Neutrophil (primary cell): ENCODE measurements at regions not wholly inside any gene's neighbourhood (a gene's known extent, or its start where the extent isn't known, plus 50 kb on each side); places are given as distances from the start of the nearest gene placed in this dataset.
"Not testable (repeated sequence)": the region's sequence is repeated elsewhere in the genome, so short reads cannot be mapped to it uniquely, and the experiment has no call there.

Experiments
- H3K27ac ChIP-seq: fragments of 200-600 bp; sonication (generic); 2 replicates; pipeline ENCODE4 v1.5.1; 2016; ENCODE audit warnings: mild to moderate bottlenecking, moderate library complexity
- H3K27me3 ChIP-seq: fragments of 200-600 bp; sonication (generic); 2 replicates; pipeline ENCODE4 v1.6.0; 2016; ENCODE audit warnings: mild to moderate bottlenecking
- H3K36me3 ChIP-seq: fragments of 200-600 bp; sonication (generic); 2 replicates; pipeline ENCODE4 v1.5.1; 2017
- H3K4me1 ChIP-seq, 2 experiments: fragments of 200-600 bp in 1 of 2; sonication (generic) in 1 of 2; 1 replicate in 1 of 2; 2 replicates in 1 of 2; pipeline versions ENCODE4 v1.5.1 to v1.6.1; 2013 to 2016; ENCODE audit warnings: low read depth in 1 of 2, low read length in 1 of 2, mild to moderate bottlenecking in 1 of 2, moderate library complexity in 1 of 2; ENCODE audit not compliant: control insufficient read depth in 1 of 2, insufficient read depth in 1 of 2
- H3K4me3 ChIP-seq, 2 experiments: fragments of 200-600 bp in 1 of 2; sonication (generic) in 1 of 2; 1 replicate in 1 of 2; 2 replicates in 1 of 2; pipeline ENCODE4 v1.5.1; 2013 to 2016; ENCODE audit warnings: low read depth in 1 of 2, low read length in 1 of 2, mild to moderate bottlenecking in 1 of 2, moderate library complexity in 1 of 2
- H3K9me3 ChIP-seq: fragments of 200-600 bp; sonication (generic); 2 replicates; pipeline ENCODE4 v1.5.1; 2016
- TF ChIP-seq, protein P1 (sequence below): fragments of 200-600 bp; sonication (generic); IDR thresholded peaks from 2 replicates; pipeline ENCODE4 v1.5.1; 2016; ENCODE audit warnings: antibody characterized with exemption

DNA sequence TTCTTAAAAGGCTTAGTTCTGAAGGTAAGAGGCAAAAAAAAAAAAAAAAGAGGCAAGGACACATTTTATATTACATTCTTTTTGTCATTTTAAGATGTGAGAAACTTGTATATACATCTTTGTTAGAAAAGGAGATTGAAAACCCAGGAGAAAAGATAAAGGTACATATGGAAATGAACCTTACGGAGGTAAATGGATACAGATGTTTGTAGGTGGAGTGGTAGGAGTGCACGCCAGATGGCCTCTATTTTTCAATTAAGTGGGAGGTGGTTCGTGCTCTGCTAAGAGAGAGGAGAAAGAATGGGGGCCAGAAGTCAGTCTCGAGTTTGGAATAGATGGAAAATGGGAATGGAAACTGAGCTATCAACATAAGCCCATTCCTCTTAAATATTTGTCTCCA lies 622.5 kb upstream of the GHITM start:
- H3K27ac ChIP-seq: no peak overlapping the region
- no peaks in the 10 kb centered on the region for H3K4me1 ChIP-seq
- no peaks in the 10 kb centered on the region for H3K9me3 ChIP-seq
- H3K36me3 ChIP-seq: no peaks in the 10 kb centered on the region
- TF ChIP-seq, protein P1, sequence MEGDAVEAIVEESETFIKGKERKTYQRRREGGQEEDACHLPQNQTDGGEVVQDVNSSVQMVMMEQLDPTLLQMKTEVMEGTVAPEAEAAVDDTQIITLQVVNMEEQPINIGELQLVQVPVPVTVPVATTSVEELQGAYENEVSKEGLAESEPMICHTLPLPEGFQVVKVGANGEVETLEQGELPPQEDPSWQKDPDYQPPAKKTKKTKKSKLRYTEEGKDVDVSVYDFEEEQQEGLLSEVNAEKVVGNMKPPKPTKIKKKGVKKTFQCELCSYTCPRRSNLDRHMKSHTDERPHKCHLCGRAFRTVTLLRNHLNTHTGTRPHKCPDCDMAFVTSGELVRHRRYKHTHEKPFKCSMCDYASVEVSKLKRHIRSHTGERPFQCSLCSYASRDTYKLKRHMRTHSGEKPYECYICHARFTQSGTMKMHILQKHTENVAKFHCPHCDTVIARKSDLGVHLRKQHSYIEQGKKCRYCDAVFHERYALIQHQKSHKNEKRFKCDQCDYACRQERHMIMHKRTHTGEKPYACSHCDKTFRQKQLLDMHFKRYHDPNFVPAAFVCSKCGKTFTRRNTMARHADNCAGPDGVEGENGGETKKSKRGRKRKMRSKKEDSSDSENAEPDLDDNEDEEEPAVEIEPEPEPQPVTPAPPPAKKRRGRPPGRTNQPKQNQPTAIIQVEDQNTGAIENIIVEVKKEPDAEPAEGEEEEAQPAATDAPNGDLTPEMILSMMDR: no peak
- H3K27me3 ChIP-seq: no peaks in the 10 kb centered on the region
- no peak overlapping the region for H3K4me3 ChIP-seq

DNA sequence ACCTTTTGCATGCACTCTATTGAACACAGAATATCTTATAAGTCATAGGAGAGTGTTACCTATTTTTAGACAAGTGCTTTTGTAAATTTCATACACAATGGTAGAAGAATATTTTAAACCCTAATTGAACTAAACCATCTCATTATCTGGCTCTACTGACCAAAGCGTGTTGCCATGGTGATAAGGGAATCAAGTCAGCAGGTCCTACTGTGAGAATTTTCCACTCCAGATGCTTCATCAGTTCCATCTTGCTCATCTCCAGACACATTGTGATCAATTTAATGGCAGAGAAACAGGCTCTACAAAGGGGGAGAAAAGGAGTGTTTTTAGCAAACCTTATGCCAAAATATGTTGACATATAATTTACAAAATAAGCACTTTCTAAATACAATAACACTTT lies 621.9 kb upstream of the GHITM start:
- Histone ChIP-seq H3K27me3 (no peaks in the 10 kb centered on the region), H3K36me3 (no peaks in the 10 kb centered on the region), H3K9me3 (no peaks in the 10 kb centered on the region), H3K27ac (no peak overlapping the region), H3K4me1 (no peaks in the 10 kb centered on the region), H3K4me3 (no peak overlapping the region)
- TF ChIP-seq, protein P1: no peak

DNA sequence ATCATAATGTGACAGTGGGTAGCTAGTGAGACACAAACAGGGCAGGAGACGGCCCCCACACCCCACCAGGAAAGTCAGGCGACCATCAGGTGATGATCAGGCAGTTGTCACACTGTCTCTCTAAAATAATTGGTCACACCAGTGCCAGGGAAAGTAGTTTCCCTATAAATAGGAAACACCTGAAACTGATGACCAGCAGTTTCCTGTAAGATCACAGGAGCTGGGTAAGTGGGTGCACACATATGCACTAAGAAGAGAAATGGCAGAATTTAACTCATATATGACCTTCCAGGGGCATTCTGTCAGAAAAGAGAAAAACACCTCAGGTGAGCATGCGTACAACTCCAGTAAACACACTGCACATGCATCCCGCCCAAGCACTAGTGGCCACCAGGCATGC lies 620.5 kb upstream of the GHITM start:
- H3K27me3 ChIP-seq: no peaks in the 10 kb centered on the region
- TF ChIP-seq, protein P1: no peak
- no peaks in the 10 kb centered on the region for H3K36me3 ChIP-seq
- no peak overlapping the region for H3K27ac ChIP-seq
- H3K9me3 ChIP-seq: no peaks in the 10 kb centered on the region
- no peaks in the 10 kb centered on the region for H3K4me1 ChIP-seq
- H3K4me3 ChIP-seq: no peak overlapping the region

DNA sequence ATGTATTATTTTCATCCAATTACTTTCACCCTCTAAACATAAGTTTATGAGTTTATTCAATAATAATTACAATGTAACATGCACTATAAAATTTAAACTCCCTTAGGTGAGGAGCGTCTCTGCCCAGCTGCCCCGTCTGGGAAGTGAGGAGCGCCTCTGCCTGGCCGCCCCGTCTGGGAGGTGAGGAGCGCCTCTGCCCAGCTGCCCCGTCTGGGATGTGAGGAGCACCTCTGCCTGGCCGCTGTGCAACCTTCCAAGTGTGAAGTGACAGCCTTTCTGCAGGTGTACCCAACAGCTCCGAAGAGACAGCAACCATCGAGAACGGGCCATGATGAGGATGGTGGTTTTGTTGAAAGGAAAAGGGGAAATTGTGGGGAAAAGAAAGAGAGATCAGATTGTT lies 618.9 kb upstream of the GHITM start:
- not testable (repeated sequence) for H3K9me3 ChIP-seq, H3K4me3 ChIP-seq, H3K4me1 ChIP-seq, H3K36me3 ChIP-seq, H3K27ac ChIP-seq, H3K27me3 ChIP-seq

DNA sequence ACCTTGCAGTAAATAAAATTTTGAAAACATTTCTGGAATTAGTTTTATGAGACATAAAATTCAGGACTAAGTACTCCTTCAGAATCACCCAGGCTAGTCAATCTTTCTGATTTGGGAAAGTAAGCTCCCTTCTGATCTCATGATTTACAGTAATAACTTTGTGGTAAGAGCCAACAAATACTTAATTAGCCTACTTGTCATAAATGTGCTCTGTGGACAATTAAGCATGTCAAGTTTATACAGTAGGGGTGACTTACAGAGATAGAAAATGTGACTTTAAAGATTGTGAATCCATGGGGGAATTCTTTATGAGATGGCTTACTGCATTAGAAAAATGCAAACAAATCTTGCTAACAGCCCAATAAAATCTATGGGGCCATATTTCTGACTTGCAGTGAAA lies 616.9 kb upstream of the GHITM start:
- Histone ChIP-seq H3K27ac (no peak overlapping the region), H3K4me1 (no peaks in the 10 kb centered on the region), H3K4me3 (no peak overlapping the region), H3K27me3 (no peaks in the 10 kb centered on the region), H3K36me3 (no peaks in the 10 kb centered on the region), H3K9me3 (no peaks in the 10 kb centered on the region)
- TF ChIP-seq, protein P1: no peak

DNA sequence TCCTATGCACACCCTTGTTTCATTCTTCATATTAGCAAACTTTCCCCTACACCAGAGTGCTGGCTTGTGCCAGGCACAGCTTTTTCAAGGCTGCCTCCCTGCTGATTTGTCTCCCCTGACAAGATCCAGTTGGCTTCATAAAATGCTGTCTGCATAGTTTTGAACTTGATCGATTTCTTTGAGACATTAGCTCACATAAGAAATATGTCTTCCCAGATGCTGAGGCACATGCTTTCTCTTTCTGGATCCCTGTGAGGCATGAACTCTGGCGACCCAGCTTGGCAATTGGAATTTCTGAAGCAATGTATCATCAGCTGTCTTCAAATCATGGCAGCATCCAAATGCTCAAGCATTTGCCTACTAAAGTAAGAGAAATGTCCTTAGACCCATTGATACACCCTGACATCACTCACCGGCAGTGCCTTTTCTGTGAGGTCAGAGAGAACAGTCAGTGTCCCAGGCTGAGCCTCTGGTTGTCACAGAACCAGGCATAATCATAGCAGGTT lies 616.4 kb upstream of the GHITM start:
- H3K4me3 ChIP-seq: no peak overlapping the region
- no peaks in the 10 kb centered on the region for H3K9me3 ChIP-seq
- no peaks in the 10 kb centered on the region for H3K27me3 ChIP-seq
- TF ChIP-seq, protein P1: no peak
- H3K36me3 ChIP-seq: no peaks in the 10 kb centered on the region
- no peak overlapping the region for H3K27ac ChIP-seq
- no peaks in the 10 kb centered on the region for H3K4me1 ChIP-seq
